Activated CD4-positive, alpha-beta T cell treated with anti-CD3 and anti-CD28 coated beads for 36 hours (primary cell): ENCODE measurements at regions not wholly inside any gene's neighbourhood (a gene's known extent, or its start where the extent isn't known, plus 50 kb on each side); places are given as distances from the start of the nearest gene placed in this dataset.

Experiments used
- ATAC-seq: fragments of 200-7000 bp; cut with Tn5 transposase; one replicate; pipeline ENCODE4 v1.10.0; 2021; ENCODE audit warnings: mild to moderate bottlenecking, moderate library complexity
- CTCF ChIA-PET: fragments of 350-600 bp; sonication (Branson Sonifier 250); formaldehyde crosslinking; loops from one replicate; lab custom pipeline; 2021; ENCODE audit warnings: antibody characterized with exemption; lab: Charles Lee
- POLR2A ChIA-PET: fragments of 350-600 bp; sonication (Branson Sonifier 250); formaldehyde crosslinking; loops from one replicate; lab custom pipeline; 2021; ENCODE audit warnings: antibody characterized with exemption, inconsistent platforms; lab: Charles Lee
- DNase-seq: peaks from one replicate; pipeline ENCODE4 v3.0.0-alpha.2; 2020
- H3K27ac Mint-ChIP-seq: one replicate; pipeline ENCODE4 v1.8.0; 2021; ENCODE audit warnings: mixed read lengths
- H3K27me3 Mint-ChIP-seq: one replicate; pipeline ENCODE4 v1.8.0; 2021; ENCODE audit warnings: mixed read lengths
- H3K36me3 Mint-ChIP-seq: one replicate; pipeline ENCODE4 v1.8.0; 2021; ENCODE audit warnings: low read depth, mixed read lengths
- H3K4me1 Mint-ChIP-seq: one replicate; pipeline ENCODE4 v1.8.0; 2021; ENCODE audit warnings: mixed read lengths
- H3K4me3 Mint-ChIP-seq: one replicate; pipeline ENCODE4 v1.8.0; 2021; ENCODE audit warnings: mild to moderate bottlenecking, moderate library complexity, mixed read lengths
- H3K9me3 Mint-ChIP-seq: one replicate; pipeline ENCODE4 v1.8.0; 2021; ENCODE audit warnings: low read depth, mixed read lengths
- intact Hi-C, 2 experiments: fragments of 100-400 bp; cut with DNase I in 1 of 2; cut with micrococcal nuclease in 1 of 2; formaldehyde crosslinking; loops; one replicate each; pipeline versions ENCODE4 v1.14.2 to v1.15.1; 2022 to 2024; cut with DNase I, micrococcal nuclease

DNA sequence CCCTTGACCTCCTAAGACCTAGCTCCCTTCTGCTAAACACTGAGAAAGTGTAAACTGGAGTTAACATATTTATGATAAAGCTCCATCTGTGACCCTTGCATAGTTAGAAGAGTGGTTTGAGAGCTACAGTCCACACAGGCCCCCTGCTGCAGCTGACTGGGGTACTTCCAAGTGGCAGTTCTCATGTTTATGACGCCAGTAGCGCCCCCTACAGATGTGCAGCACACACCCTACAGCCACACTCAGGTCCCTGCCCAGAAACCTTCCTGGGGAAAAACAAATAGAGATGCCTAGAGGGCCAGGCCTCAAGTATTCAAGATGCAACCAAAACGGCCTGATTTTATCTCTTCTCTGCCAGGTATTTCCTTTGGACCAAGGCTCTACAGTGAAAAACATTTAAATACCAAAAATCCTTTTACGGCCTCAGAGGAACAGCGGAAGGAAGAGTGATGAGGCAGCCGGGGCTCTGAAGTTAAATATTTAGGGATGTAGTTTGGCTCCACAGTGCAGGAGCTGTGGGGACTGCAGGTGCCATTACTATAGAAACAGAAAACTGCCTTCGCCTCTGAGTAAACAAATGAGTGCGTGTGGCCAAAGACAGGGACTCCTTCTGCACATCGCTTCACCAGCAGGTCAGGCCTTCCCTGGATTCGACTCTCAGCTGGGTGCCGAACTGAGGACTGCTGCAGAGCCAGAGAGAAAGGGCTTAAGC lies 553.1 kb downstream of the EFNB2 start:
- H3K27ac Mint-ChIP-seq: no peak overlapping the region
- POLR2A ChIA-PET: no interaction called here
- H3K9me3 Mint-ChIP-seq: no peaks in the 10 kb centered on the region
- no peaks in the 10 kb centered on the region for H3K27me3 Mint-ChIP-seq
- CTCF ChIA-PET: no interaction called here
- ATAC-seq (no peak), DNase-seq (no peak)
- no peaks in the 10 kb centered on the region for H3K4me1 Mint-ChIP-seq
- intact Hi-C loops: no loop called here
- no peak overlapping the region for H3K4me3 Mint-ChIP-seq
- no peaks in the 10 kb centered on the region for H3K36me3 Mint-ChIP-seq

DNA sequence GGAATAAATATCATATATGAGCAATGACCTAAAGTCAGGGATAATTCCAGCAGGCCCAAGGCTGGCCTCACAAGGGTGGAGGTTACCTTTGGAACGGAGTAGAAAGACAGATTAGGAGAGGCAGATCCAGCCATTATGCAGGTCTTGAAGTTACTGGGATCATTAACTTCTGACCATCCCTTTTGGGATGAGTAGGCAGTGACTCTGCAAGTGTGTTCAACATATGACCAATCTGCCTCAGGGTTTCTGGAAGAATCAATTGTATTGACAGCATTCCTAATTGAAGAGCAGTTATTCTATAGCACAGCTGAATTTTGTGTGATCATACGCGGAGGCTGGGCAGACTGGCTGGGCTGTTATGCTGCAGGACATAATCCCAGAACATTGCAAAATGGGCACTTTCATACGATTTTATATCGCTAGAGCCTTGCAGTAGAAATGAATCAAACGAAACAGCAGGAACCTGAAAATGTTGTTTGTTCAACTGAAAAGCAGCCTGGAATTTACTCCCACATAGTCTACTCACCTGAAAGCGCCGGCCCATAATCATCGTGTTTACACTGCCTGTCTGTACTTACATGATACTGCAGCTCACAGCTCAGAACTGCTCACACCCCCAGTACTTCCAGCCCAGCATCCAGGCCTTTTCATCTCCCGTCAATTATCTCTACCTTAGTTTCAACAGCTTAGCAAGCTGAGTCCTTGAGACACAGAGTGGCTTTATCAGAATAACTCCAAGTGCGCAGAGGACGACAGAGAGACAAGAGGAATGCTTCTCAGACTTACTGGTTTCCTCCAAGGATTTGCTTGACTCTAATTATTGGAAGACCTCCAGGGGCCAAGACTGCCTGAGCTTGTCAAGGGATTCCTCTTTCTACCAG lies 556.1 kb downstream of the EFNB2 start:
- DNase-seq (no peak), ATAC-seq (no peak)
- POLR2A ChIA-PET: no interaction called here
- H3K27ac Mint-ChIP-seq: no peak overlapping the region
- CTCF ChIA-PET: no interaction called here
- no peaks in the 10 kb centered on the region for H3K9me3 Mint-ChIP-seq
- no peaks in the 10 kb centered on the region for H3K27me3 Mint-ChIP-seq
- intact Hi-C loops: no loop called here
- H3K36me3 Mint-ChIP-seq: no peaks in the 10 kb centered on the region
- no peaks in the 10 kb centered on the region for H3K4me1 Mint-ChIP-seq
- no peak overlapping the region for H3K4me3 Mint-ChIP-seq

GRCh38 chr13:105974380-105974779 lies 561.1 kb downstream of the EFNB2 start:
- H3K4me1 Mint-ChIP-seq: no peaks in the 10 kb centered on the region
- CTCF ChIA-PET: no interaction called here
- H3K36me3 Mint-ChIP-seq: no peaks in the 10 kb centered on the region
- DNase-seq: no peak
- H3K4me3 Mint-ChIP-seq: no peak overlapping the region
- POLR2A ChIA-PET: interaction anchor here (0.6 kb wide), 1 partner anchor 1402 kb away, joined by 3 read pairs; no protein-coding TSS in a partner anchor
- H3K27me3 Mint-ChIP-seq: no peaks in the 10 kb centered on the region
- no peak for ATAC-seq
- intact Hi-C loops: no loop called here
- H3K27ac Mint-ChIP-seq: no peak overlapping the region
- no peaks in the 10 kb centered on the region for H3K9me3 Mint-ChIP-seq

GRCh38 chr13:105972811-105973590 lies 562.5 kb downstream of the EFNB2 start:
- ChIA-PET POLR2A (interaction anchor here (0.7 kb wide), 1 partner anchor 15 kb away, joined by 3 read pairs; no protein-coding TSS in a partner anchor), CTCF (no interaction called here)
- no peaks in the 10 kb centered on the region for H3K9me3 Mint-ChIP-seq
- ATAC-seq (no peak), DNase-seq (no peak)
- H3K27me3 Mint-ChIP-seq: peaks cover 2% of the 10 kb centered on the region
- no peaks in the 10 kb centered on the region for H3K36me3 Mint-ChIP-seq
- no peak overlapping the region for H3K27ac Mint-ChIP-seq
- intact Hi-C loops: no loop called here
- H3K4me1 Mint-ChIP-seq: no peaks in the 10 kb centered on the region
- no peak overlapping the region for H3K4me3 Mint-ChIP-seq

GRCh38 chr13:105972306-105972721 lies 563.1 kb downstream of the EFNB2 start:
- POLR2A ChIA-PET: no interaction called here
- H3K4me1 Mint-ChIP-seq: no peaks in the 10 kb centered on the region
- ATAC-seq: no peak

GRCh38 chr13:105971738-105972137 lies 563.7 kb downstream of the EFNB2 start:
- no peak for DNase-seq
- Mint-ChIP-seq H3K4me3 (no peak overlapping the region), H3K27me3 (peaks cover 5% of the 10 kb centered on the region), H3K4me1 (no peaks in the 10 kb centered on the region), H3K9me3 (no peaks in the 10 kb centered on the region), H3K36me3 (no peaks in the 10 kb centered on the region), H3K27ac (no peak overlapping the region)
- no peak for ATAC-seq
- POLR2A ChIA-PET: no interaction called here
- intact Hi-C loops: no loop called here
- CTCF ChIA-PET: no interaction called here

More at GRCh38 chr13:105972306-105972721, 563.1 kb downstream of the EFNB2 start:
- DNase-seq: no peak
- no peaks in the 10 kb centered on the region for H3K9me3 Mint-ChIP-seq
- no peak overlapping the region for H3K27ac Mint-ChIP-seq
- no peaks in the 10 kb centered on the region for H3K36me3 Mint-ChIP-seq
- H3K4me3 Mint-ChIP-seq: no peak overlapping the region
- intact Hi-C loops: no loop called here
- CTCF ChIA-PET: no interaction called here
- H3K27me3 Mint-ChIP-seq: peaks cover 2% of the 10 kb centered on the region

DNA sequence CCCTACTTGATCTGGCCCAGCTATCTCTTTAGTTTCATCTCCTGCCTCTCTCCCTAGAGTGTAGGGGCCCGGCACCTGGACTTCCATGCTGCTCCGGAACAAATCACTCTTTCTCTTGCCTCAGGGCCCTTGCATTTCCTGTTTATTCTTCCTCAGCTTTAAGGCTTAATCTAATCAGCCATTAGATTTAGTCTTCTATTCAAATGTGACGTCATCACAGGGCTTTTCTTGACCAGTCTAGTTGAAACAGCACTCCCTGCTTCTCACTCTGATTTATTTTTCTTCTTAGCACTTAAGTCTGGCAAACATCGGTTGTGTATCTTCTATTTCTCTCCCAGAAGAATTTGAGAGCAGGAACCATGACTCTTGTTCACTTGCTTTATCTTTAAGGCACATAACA lies 564.1 kb downstream of the EFNB2 start:
- Mint-ChIP-seq H3K4me3 (no peak overlapping the region), H3K27ac (no peak overlapping the region), H3K36me3 (no peaks in the 10 kb centered on the region), H3K9me3 (no peaks in the 10 kb centered on the region), H3K4me1 (no peaks in the 10 kb centered on the region), H3K27me3 (peaks cover 5% of the 10 kb centered on the region)
- ATAC-seq (no peak), DNase-seq (no peak)
- CTCF ChIA-PET: no interaction called here
- intact Hi-C loops: no loop called here
- POLR2A ChIA-PET: no interaction called here

DNA sequence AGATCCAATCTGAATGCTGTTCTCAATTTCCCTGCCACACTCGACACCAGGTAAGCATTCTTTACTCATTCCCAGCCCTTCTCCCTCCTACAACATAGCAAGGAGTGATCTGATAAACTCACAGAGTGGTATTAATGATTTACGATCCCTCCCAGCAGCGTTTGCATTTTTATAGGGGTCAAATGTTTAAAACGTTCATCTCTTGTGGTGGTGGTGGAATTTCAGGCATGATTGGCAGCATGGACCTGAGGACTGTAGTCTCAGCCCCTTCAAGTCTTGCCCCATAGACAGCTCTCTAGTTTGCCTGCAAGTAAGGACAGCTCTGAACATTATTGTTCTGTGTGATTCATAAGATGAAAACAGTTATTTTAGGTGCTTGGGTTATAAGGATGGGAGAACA lies 565.7 kb downstream of the EFNB2 start:
- CTCF ChIA-PET: no interaction called here
- Mint-ChIP-seq H3K4me3 (no peak overlapping the region), H3K9me3 (no peaks in the 10 kb centered on the region), H3K36me3 (no peaks in the 10 kb centered on the region), H3K27me3 (peaks cover 5% of the 10 kb centered on the region), H3K4me1 (no peaks in the 10 kb centered on the region), H3K27ac (no peak overlapping the region)
- ATAC-seq: no peak
- intact Hi-C loops: no loop called here
- DNase-seq: no peak
- POLR2A ChIA-PET: no interaction called here

- Mint-ChIP-seq H3K27ac (no peak overlapping the region), H3K9me3 (no peaks in the 10 kb centered on the region), H3K27me3 (peaks cover 5% of the 10 kb centered on the region), H3K36me3 (no peaks in the 10 kb centered on the region), H3K4me1 (no peaks in the 10 kb centered on the region), H3K4me3 (no peak overlapping the region)
- ATAC-seq (no peak), DNase-seq (no peak)
- POLR2A ChIA-PET: no interaction called here
- intact Hi-C loops: no loop called here
- CTCF ChIA-PET: no interaction called here
These were observed 569.6 kb downstream of the EFNB2 start for GRCh38 chr13:105965910-105966309.

GRCh38 chr13:105962080-105962479 lies 573.4 kb downstream of the EFNB2 start:
- POLR2A ChIA-PET: no interaction called here
- DNase-seq (no peak), ATAC-seq (no peak)
- intact Hi-C loops: no loop called here
- Mint-ChIP-seq H3K36me3 (no peaks in the 10 kb centered on the region), H3K27ac (no peak overlapping the region), H3K4me1 (no peaks in the 10 kb centered on the region), H3K4me3 (no peak overlapping the region), H3K9me3 (no peaks in the 10 kb centered on the region), H3K27me3 (peaks cover under 1% of the 10 kb centered on the region)
- CTCF ChIA-PET: no interaction called here

DNA sequence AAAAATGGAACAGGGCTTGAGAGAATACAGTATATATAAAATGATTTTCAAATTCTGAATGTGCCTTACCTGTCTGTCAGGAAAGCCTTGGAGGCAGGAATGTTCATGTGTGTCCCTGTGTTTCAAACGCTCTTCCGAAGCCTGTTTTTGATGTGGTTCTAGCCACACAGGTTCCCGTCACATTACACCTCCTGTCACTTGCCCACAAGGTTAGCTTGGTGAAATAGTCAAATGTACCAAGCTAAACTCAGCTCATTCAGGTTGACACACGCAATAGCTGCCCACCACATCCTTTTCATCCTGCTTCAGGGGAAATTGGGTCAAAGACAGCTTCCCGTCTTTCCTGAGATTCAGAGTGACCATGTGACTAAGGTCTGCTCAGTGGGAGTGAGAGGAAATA lies 574.0 kb downstream of the EFNB2 start:
- H3K4me1 Mint-ChIP-seq: no peaks in the 10 kb centered on the region
- no peak overlapping the region for H3K27ac Mint-ChIP-seq
- POLR2A ChIA-PET: no interaction called here
- H3K36me3 Mint-ChIP-seq: no peaks in the 10 kb centered on the region
- intact Hi-C loops: no loop called here
- DNase-seq: no peak
- no peak for ATAC-seq
- H3K27me3 Mint-ChIP-seq: no peaks in the 10 kb centered on the region
- no peaks in the 10 kb centered on the region for H3K9me3 Mint-ChIP-seq
- H3K4me3 Mint-ChIP-seq: no peak overlapping the region
- CTCF ChIA-PET: interaction anchor here (0.6 kb wide), 1 partner anchor 575 kb away, joined by 3 read pairs; no protein-coding TSS in a partner anchor
